KOPT-K1 (cell line): ENCODE measurements at regions not wholly inside any gene's neighbourhood (a gene's known extent, or its start where the extent isn't known, plus 50 kb on each side); places are given as distances from the start of the nearest gene placed in this dataset.

Experiments
- H3K27ac ChIP-seq: fragments of 200-600 bp; sonication (generic); 2 replicates; pipeline ENCODE4 v1.5.1; 2016; ENCODE audit warnings: antibody characterized with exemption, mild to moderate bottlenecking, low read depth, low read length; ENCODE audit not compliant: poor library complexity, severe bottlenecking
- H3K36me3 ChIP-seq: fragments of 200-600 bp; sonication (generic); 2 replicates; pipeline ENCODE4 v1.5.1; 2017; ENCODE audit warnings: antibody characterized with exemption, mild to moderate bottlenecking, low read length, moderate library complexity; ENCODE audit not compliant: insufficient read depth
- H3K9me3 ChIP-seq: fragments of 200-600 bp; sonication (generic); 2 replicates; pipeline ENCODE4 v1.5.1; 2017; ENCODE audit warnings: antibody characterized with exemption, low read length, mild to moderate bottlenecking; ENCODE audit not compliant: insufficient read depth, poor library complexity, severe bottlenecking

DNA sequence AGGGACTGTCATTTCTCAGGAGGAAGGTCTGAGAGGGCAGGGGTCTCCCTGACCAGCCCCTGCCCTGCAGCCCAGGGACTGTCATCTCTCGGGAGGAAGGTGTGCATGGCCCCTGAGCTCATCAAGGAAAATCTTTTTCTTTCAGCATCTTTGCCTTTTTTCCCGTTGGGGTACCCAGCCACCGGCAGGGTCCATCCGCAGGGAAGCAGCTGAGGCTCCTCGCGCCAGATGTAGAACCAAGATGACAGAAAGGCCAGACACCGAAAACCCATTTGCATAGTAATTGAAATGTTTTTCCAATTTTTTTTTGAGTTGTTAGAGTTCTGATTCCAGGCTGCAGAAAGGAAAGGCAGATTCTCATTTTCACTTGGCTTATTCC is 613.9 kb downstream of the TBC1D22A start:
- Histone ChIP-seq H3K36me3 (no peaks in the 10 kb centered on the region), H3K9me3 (no peaks in the 10 kb centered on the region), H3K27ac (no peak overlapping the region)

DNA sequence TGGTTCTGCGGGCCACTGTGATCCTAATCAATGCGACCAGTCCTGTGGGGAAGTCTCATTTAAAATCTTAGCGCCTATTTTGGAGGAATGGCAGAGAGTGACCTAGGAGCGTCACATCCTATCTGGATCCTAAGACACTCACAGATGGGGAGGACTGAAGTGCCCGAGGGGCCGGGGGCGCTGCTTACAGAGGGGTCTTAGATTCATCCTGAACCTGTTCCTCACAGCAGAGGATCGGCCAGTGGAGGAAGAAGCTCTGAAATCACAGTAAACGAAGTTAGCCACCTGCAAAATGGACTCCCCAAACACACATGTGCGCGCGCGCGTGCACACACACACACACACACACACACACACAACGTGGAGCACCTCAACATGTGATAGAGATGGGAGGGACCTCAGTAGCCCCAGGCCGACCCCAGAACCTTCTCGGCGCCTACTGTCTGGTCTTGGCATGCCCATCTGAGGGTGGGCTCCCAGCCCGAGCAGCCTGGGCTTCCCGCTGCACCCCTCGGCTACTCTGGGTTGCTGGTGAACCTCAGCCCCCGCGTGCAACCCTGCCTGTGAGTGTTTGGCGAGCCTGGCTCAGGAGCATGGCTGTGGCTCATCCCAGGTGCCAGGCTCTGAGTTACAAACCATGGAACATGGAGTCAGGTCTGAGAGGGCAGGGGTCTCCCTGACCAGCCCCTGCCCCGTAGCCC is 613.3 kb downstream of the TBC1D22A start:
- Histone ChIP-seq H3K36me3 (no peaks in the 10 kb centered on the region), H3K9me3 (no peaks in the 10 kb centered on the region), H3K27ac (no peak overlapping the region)

DNA sequence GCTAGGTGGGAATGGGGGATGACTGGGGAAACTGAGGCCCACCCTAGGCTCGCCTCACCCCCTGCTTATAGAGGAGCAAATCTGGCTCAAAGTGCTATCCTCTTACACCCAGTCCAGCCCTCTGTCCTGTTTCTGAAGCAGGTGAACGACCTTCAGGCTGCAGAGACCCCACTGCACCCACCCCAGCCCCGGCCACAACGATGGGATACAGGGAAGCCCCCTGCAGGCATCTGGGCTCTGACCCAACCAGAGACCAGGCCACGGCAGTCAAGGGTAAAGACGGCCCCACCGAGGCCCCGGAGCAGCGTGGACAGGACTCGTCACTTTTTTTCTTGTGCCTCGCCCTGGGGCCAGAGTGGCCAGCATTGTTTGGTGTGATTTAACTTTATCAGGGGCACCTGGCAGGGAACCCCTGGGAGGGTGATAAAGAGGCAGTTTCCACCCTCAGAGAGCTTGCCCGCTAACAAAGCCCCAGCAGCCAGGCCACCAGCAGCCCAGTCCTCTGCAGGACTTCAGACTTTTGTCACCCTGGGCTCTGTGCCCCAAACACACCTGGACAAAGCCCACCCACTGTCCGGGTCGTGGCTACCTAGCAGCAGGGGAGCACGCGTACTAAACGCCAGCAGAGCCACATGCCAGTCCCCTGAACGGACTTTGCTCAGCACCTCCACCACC is 612.6 kb downstream of the TBC1D22A start:
- Histone ChIP-seq H3K27ac (no peak overlapping the region), H3K36me3 (no peaks in the 10 kb centered on the region), H3K9me3 (no peaks in the 10 kb centered on the region)

DNA sequence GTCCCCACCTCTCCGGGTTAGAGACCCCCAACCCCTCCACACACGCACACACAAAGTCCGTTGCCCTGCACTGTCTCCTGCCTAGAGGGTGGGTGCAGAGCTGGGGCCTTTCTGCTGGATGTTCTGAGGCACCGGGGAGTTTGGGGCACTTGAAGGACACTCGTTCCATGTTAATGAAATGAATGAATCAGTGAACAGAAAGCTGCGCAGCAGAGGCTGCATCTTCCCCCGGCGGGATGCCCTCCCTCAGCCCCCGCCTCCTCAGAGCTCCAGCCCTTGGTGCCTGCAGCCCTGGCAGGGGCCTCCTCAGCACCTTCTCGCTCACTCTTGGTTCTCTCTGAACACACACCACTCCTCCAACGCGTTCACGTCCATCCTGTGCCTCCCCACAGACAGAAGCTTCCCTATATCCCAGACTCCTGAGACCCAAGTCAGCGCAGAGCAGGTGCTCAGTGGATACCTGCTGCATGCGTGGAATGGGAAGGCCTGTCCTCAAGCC is 611.9 kb downstream of the TBC1D22A start:
- H3K27ac ChIP-seq, result no peak overlapping the region
- no peaks in the 10 kb centered on the region for H3K36me3 ChIP-seq
- no peaks in the 10 kb centered on the region for H3K9me3 ChIP-seq

DNA sequence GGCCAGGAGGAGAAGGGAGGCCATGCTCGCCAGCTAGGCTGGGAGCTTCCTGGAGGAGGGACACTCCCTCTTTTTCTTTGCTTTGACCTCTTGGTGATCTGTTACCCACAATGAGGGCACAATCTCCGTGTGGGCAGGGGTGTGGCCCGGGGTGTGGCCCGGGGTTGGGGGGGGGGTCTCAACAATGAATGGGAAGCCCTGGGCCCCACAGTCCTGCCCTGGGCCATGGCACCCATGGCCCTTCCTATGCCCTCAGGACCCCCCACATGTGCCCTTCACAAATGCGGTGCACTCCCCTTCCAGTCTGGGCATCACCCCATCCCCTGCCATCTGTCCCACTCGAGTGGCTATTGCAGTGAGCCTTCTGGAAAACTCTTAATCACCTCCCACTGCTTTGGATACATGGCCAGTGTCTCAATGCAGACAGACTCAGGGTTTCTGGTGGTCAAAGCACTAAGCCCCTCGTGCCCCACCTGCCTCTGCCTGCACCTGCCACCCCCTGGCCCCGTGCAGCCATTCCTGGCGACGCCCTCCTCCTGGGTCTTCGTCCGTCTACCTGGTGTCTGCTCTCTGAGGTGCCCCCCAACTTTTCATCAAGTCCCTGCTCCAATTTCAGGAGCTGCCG is 611.3 kb downstream of the TBC1D22A start:
- Histone ChIP-seq H3K9me3 (no peaks in the 10 kb centered on the region), H3K36me3 (no peaks in the 10 kb centered on the region), H3K27ac (no peak overlapping the region)

DNA sequence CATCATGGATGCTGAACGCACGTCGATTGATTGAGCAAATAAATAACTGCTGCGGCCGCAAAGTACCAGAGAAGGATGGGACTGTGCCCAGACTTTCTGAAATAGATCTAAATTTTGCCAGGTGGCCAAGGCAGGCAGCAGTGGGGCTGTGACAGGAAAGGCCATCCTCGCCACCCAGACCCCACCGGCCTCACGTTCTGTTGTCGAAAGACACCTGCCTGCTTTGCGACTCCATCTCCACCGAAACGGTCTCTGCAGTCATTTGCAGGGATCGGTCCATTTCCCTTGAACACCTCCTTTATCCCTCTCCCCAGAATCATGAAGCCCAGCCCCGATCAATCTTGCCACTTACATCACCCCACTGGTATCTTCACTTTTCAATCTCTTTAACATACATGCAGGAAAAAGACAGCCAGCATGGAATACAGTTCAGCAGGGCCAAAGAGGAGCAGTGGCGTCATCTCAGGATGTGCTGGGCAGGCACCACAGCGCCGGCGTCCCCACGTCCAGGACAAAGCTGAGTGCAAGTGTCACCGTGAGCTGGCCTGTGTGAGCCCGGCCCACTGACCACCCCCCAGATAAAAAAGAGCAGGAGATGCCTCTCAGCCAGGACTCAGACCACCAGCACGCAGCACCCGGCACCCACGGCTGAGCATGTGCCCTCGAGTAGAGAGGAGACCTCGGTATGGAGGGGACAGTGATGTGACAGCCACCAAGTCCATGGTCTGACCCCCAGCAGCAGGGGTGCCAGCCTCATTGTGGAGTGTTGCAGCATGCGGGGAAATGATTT is 610.3 kb downstream of the TBC1D22A start:
- no peaks in the 10 kb centered on the region for H3K36me3 ChIP-seq
- H3K9me3 ChIP-seq, result no peaks in the 10 kb centered on the region
- no peak overlapping the region for H3K27ac ChIP-seq

DNA sequence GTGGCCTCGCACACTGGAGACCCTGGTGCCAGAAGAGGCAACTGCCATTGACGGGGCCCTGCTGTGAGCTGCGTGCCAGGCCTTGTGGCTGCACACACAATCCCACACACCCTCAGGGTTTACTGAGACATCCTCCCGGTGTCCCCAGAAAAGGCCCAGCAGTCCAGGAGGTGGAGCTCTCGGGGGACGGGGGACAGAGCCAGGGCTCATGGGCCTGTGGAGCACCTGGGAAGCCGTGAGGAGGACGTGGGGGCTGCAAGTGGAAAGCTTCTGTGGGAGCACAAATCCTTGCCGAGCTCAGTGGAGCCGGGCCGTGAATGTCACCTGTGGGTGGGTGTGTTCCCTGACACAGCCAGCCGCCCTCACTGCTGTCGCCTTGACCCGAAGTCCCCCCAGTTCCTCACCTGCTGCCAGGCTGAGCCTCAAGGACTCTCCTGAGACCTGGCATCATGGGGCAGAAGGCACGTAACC is 609.7 kb downstream of the TBC1D22A start:
- no peaks in the 10 kb centered on the region for H3K36me3 ChIP-seq
- H3K27ac ChIP-seq, result no peak overlapping the region
- no peaks in the 10 kb centered on the region for H3K9me3 ChIP-seq

DNA sequence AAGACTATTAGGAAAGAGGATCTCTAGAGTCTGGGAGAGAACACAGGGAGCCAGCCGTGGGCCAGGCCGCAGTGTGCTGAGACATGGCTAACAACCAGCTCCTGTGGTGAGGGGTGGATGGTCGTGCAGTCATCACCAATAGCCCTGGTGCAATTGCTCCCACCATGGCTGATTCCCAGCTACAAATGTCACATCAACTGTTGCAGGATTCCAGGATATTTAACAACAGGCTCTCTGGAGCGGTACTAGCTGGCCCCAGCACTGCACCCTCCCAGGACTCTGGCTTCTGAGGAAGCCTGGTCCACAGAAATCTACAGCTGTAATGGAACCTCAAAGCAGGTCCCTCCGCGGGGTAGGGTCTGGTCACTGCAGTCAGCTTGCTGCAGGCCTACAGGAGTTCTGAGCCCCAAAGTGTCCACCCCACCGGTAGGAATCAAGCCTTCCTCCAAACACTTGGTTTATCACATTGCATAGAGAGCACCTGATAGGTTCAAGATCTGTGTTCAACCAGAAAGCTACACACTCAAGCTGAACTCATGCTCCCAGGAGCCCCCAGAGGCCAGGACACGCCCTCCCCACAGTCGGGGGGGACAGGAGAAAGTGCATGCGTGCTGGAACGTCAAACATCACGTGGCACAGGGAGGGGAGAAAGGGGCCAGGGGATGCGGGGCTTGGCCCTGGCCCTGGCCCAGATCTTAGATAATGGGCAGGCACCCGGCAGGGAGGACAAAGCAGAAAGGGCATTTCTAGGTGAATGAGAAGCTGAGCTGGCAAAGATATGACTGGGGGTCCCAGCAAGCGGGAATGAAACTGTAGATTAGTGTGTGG is 609.0 kb downstream of the TBC1D22A start:
- no peaks in the 10 kb centered on the region for H3K9me3 ChIP-seq
- no peak overlapping the region for H3K27ac ChIP-seq
- H3K36me3 ChIP-seq, result no peaks in the 10 kb centered on the region

DNA sequence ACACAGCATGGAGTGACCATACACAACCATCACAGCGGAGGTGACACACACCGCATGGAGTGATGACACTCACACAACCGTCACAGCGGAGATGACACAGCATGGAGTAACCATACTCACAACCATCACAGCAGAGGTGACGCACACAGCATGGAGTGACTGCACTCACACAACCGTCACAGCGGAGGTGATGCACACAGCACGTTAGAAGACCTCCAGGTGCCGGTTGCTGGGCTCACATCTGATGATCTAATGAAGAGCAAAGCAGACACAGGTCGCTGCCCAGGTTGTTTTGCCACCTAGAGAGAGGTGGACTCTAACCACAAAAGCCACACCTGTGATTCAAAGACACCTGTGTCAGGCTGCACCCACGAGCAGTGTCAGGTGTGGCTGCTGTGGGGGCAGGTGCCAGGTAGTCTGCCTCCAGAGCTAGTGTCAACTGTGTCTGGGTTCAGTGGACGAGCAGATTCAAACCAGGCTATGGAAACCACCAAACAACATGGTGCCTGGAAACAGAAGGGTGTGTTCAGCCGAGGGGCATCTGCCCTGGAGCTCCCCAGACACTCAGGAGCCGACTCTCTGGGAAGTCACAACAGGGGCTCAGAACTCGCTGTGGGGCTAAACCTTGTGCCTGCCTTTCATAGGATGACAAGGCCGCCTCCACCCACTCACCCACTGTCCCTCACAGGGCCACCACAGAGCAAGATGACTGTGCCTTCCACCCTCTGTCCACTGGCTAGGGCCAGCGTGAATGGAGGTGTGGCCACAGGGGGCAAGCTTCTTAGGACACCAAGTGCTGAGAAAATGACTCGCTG is 608.2 kb downstream of the TBC1D22A start:
- H3K36me3 ChIP-seq, result no peaks in the 10 kb centered on the region
- no peak overlapping the region for H3K27ac ChIP-seq
- H3K9me3 ChIP-seq, result no peaks in the 10 kb centered on the region

DNA sequence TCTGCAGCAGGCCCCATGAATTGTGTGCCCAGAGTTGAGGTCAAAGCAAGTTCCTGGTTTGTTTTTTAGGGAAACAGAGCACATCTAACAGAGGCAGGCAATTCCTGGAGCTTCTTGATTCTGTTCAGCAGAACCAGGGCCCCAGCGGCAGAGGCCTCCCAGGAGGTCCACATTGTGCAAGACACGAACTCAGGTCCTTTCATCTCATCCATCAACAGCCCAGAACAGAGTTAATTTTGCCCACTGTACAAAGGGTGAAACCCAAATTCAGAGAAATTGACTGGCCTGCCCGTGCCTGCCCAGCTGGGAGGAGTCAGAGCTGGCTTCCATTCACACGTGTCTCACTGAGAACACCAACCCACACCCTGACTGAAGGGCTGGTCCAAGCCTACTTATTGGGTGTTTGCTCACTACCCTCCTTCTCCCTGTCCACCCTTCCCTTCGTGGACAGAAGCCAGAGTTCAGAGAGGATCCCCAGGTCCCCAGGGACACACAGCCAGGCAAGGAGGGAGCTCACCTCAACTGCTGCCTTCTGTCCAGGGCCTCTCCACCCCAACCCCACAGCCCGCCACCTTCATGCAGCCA is 607.1 kb downstream of the TBC1D22A start:
- no peak overlapping the region for H3K27ac ChIP-seq
- H3K36me3 ChIP-seq, result no peaks in the 10 kb centered on the region
- no peaks in the 10 kb centered on the region for H3K9me3 ChIP-seq

DNA sequence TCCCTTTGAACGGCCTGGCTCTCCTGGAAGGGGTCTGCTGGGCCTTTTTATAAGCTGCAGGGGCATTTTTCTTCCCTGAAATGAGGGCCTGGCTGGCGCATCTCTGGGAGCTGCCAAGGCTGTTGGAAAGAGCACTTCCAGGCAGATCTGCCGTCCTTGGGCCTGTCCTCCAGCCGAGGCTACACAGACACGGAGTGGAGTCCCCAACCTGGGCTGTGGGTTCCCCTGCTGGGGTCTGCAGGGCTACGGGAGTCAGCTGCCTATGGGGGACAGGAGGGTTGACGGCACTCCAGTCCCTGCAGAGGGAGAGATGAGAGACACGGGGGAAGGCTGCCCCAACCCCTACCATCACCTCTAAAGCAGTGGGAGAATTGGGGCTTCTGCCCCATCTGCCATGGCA is 606.6 kb downstream of the TBC1D22A start:
- Histone ChIP-seq H3K9me3 (no peaks in the 10 kb centered on the region), H3K36me3 (no peaks in the 10 kb centered on the region), H3K27ac (no peak overlapping the region)

DNA sequence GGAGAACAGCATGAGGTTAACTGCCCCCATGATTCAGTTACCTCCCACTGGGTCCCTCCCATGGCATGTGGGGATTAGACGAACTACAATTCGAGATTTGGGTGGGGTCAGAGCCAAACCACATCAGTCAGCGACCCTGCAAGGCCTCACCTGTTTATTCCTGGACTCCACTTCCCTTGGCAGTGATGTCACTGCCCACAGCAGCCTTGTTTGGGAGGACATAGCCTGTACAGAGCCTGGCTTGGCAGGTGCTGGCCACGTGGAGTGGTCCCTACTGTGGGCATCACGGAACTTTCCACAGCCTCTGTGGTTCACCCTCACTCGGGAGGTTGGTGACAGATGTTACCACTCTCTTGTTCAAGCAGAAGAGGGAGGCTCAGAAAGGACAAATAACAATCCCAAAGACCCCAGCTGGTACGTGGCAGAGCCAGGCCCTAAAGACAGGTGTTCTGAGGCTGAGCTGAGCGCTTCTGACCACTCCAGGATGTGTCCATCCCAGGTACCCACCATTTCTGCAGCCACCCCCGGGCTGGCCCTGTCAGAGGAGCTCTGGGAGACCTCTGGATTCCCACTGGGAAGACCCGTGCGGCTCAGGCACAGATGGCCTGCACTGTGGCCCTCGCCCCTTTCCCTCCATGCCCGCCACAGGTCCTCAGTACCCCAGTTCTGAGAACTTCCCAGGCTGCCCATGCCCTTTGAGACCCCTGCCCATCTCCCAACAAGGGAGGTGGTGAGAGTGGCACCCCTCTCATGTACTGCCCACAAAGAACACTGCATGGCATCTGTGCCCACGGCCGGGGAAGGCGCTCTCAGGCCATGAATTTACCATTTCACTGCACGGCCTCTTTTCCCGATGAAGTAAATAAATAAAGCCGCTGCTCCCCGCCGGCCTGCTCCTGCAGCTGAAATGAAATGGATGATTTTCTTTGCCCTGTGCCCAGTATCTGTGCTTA is 605.8 kb downstream of the TBC1D22A start:
- Histone ChIP-seq H3K9me3 (no peaks in the 10 kb centered on the region), H3K27ac (no peak overlapping the region), H3K36me3 (no peaks in the 10 kb centered on the region)
